ENCODE measurements at regions not wholly inside any gene's neighbourhood (a gene's known extent, or its start where the extent isn't known, plus 50 kb on each side); places are given as distances from the start of the nearest gene placed in this dataset.

- DNase-seq: no peak
Observed at GRCh38 chr7:54963155-54963554, 55.7 kb upstream of the EGFR start.

- DNase-seq: no peak
Observed at GRCh38 chr7:54964136-54964535, 54.7 kb upstream of the EGFR start.

- no peak for DNase-seq
Observed at GRCh38 chr7:54967377-54967776, 51.4 kb upstream of the EGFR start.

GRCh38 chr7:54968018-54968417, 50.8 kb upstream of the EGFR start:
- DNase-seq: no peak
